ENCODE measurements at regions not wholly inside any gene's neighbourhood (a gene's known extent, or its start where the extent isn't known, plus 50 kb on each side); places are given as distances from the start of the nearest gene placed in this dataset.

- TF ChIP-seq CTCF (IDR thresholded peaks at IDR 0.05), result no peak
- TF ChIP-seq EZH2 (IDR thresholded peaks at IDR 0.05; ENCODE audit: borderline replicate concordance, insufficient read depth, low read depth, low read length, poor library complexity, severe bottlenecking), result no peak
Measured at GRCh38 chr15:47334805-47335535, 382.3 kb upstream of the SEMA6D start.

All from B cell (primary cell).